Daoy (cell line): ENCODE measurements at regions not wholly inside any gene's neighbourhood (a gene's known extent, or its start where the extent isn't known, plus 50 kb on each side); places are given as distances from the start of the nearest gene placed in this dataset.

ENCODE experiments used
- DNase-seq: peaks from one replicate; pipeline ENCODE4 v3.0.0-alpha.2; 2015; ENCODE audit warnings: low read depth

DNA sequence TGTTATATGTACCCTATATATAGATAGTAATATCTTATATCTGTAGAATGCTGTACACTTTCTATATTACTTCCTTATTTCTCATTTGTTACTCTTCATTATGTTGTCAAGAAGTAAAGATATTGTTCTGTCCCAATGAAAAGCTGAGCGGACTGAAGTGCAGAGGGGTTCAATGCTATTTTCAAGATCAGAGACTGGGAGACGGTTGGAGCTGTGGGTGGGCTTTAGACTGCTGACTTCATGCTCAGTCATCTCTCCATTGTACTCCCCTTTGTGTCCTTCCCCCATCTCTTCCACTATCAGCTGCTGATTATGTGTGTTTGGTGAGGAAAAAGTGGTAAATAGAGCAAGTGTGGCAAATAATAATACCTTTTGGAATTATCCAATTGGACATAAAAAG is 532.3 kb upstream of the ZNF608 start:
- no peak for DNase-seq

DNA sequence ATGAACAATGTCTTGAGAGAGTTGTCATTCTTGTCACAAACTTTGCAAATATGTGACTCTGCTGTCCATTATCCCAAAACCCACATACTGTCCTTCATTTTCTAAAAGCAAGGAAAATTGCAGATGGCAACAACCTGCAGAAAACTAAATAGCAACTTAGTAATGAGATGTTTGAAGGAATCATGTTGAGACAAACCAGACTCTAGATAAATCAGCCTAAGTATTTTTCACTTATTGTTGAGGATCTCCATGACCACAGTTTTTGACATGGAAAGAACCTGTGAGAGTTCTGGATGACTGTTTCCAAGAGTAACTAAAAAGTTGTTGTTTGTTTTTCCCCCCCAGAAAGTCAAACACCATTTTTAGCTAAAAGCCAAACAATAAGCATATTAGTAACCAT is 535.2 kb upstream of the ZNF608 start:
- DNase-seq, result no peak

DNA sequence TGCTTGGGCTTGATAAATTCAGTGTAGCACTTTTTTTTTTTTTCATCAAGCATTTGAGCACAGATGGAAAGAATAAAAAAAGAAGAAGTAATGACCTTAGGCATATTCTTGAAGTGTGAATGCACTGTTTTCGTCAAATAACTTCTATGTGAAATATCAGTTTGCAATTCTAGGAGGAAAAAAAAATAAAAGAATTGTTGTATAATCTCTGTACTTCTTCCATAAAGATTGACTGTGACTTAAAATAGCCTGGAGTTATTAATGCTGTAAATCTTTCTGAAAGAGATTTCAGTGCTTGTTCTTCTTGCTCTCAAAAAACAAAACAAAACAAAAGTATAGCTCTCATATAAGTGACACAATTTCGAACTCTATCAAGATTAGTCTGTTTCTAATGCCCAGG is 536.9 kb upstream of the ZNF608 start:
- DNase-seq, result no peak

DNA sequence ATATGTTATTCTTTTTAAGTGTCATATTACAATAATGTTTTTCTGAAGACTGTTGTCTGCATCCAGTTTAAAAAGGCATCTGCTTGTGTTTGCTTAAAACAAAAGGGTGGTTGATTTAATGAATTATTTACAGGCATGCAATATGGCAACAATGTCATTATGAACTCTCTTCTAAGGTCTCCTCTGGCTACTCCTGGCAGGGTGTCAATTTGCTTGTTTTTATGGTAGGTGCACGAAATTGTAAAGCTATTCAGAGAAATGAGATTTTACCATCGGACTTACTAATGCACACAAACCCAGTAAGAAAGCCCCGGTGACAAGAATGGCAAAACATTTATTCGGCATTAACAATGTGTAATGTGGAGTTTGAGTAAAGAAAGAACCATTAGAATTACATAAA is 539.8 kb upstream of the ZNF608 start:
- DNase-seq, result no peak

DNA sequence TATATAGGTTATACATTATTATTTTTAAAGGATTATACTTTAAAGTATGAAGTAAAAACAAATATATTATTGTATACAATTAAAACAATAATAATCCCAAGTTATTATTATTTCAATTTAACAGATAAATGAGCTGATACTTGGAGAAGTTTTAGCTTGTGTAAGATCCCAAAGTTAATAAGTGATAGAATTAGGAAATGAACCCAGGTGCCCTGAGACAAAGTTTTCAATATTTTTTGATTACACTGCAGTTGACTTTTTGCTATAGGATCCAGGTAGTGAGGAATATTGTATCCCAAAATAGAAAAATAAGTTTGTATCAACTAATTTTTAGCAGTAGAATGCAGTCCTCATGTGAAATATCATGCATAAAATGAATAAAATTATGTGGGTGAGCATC is 543.2 kb upstream of the ZNF608 start:
- no peak for DNase-seq

DNA sequence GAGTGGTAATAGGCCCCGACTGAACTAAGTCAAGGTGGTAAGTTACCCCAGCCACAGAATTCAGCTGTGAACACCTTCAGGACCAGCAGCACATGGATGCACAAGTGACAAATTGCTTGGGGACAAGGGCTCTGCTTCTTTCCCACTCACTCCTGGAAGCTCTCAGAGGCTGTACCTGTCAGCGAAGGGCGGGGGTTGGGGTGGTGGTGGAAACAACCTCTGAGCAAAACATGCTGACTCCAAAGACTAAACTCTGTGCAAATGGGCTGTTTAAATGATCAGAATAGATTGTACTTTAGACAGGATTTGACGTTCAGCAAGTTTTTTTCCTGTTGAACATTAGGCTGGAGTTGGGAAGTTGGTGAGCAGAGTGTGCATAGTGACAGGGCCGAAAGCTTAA is 544.5 kb upstream of the ZNF608 start:
- no peak for DNase-seq

DNA sequence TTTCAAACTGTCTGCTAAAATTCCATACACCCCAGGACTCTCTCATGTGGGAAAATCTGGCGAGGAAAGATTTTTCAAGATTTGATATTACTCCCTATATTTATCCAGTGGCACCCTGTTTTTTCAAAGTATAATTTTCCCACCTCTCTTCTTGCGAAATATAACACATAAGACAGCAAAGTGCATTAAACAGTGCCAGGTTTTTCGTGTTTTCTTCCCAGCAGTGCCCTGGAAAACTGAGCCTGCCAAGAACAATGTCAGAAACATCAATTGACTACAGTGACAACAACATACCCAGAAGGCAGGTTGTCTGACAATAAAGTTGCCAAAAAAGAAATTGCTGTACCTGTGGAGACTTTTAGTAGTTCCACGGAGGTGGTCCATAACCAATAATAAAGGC is 545.0 kb upstream of the ZNF608 start:
- no peak for DNase-seq

DNA sequence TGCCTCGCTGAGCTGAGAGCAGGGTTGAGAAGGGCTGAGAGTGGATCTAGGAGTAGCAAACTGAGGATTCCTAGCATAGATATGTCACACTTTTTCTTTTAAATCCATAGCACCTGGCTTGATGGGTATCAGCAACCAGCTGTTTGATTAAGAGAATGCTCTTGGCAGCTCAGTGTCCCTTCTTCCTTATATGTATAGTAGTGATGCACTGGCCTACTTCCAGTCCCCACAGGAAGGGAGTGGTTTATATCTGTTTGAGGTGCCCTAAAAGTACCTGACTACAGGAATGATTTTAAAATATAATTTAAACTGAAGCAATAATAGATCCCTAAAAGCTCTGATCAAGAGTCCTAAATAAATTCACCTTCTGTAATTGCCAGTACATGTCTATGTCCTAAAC is 546.8 kb upstream of the ZNF608 start:
- DNase-seq, result no peak

DNA sequence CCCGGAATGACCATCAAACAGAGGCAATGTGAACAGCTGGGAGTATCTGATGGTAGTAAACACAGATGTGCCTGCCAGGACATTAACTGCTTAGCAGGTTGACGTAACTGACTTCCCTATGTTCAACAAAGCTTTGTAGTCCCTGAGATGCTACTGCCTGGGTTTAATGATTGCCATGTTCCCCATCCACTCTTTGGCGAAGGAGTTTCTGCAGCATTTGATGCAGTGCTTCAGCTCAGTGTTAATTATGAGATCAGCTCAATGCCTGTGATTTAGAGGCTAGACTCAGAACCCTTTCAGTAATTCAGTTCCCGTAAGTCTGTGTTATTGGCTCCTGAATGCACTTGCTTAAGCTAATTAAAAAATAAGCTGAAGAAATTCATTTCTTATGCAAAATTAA is 547.3 kb upstream of the ZNF608 start:
- DNase-seq, result no peak

DNA sequence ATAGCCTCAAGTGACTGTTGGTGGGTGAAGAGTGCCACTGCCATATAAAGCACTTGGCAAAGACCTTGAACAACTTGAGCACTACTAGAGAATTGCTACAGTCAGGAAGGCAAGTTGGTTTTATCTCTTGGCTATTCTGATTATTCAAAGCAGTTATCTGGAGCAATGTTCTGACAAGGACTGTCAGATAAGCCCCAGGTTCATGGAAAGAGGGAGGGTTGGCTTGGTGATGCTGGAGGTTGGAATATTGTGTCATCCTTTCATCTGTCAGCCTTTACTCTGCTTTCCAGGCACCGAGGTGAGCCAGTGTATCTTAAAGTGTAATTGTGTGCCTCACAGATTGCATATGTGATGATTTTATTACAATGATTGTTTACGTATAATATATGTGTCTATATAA is 548.4 kb upstream of the ZNF608 start:
- no peak for DNase-seq

DNA sequence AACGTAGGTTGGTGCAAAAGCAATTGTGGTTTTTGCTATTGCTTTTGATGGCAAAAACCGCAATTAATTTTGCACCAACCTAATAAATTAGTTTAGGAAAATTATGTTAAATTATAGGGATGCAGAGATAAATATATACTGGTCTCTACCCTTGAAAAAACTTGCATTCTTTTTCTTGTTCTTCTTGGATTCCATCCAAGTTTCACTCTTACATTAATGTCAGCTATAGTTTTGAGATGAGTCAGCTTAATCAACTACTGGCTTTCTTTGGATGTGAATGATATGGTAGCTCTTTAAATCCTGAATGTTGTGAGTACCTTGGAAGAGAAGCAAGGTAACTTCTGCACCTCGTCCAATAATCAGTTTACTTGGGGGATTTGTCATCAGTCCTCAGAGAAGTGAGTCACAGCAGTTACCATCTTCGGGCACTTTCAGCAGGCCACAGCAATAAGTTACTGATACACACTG is 549.0 kb upstream of the ZNF608 start:
- DNase-seq, result no peak

DNA sequence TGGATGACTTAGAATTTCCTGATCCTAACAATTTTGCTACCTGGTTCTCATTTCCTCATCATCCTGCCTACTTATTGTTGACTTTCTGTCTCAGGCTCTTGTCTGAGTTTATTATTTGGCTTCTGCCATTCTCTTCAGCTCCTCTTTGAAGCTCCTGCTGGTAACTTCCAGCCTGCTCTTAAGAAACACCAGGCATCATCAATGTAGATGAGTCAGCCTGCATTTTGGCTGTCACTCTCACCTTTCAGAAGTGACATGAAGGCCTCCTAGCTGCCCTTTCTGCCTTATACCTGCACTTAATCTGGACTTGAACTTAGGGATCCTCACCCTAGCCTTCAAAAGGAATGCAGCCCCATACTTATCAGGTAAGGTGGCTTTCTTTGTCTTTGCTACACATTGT is 551.8 kb upstream of the ZNF608 start:
- DNase-seq, result no peak

DNA sequence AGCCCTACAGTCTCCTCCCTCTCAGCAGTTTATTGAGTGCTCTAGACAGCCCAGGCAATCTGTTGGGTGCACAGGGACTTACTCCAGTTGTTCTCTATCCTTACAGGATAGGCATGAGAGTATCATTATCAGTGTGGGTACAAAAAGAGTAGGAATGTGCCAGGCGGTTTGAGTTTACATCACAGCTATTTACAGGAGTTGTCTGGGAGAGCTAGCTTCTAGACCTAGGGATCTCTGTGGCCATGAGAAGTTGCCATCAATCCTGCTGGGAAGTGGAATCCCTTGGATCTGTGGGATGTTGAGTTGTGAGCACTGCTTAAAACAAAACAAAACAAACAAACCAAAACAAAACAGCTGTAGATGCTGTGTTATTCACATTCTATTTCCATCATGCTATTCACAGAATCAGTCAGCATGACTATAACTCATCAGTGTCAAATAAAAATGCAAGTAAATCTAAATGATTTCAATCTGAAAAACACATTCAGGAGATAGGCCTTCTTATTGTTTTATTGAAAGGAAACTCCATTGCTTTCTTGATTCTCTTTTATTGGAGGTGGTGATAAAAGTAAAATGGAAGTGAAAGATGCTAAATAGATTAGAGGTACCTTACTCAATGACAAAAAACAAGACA is 552.4 kb upstream of the ZNF608 start:
- DNase-seq, result no peak

DNA sequence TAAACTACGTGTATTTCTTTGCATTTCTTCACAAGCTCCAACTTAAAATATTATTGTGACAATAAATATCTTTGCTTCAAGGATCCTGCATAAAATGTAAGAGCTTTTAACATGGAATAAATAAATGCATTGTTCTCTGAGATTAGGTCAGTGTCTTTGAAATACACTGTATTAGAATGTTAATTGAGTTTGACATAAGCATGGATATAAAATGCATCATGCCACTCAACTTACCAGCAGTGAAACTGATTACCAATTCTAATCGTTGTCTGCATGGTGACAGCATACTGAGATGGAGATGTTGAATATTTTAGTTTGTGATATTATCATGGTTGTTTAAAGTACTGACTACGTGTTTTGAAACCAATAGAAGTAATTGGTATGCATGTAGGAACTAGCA is 555.3 kb upstream of the ZNF608 start:
- DNase-seq, result no peak

DNA sequence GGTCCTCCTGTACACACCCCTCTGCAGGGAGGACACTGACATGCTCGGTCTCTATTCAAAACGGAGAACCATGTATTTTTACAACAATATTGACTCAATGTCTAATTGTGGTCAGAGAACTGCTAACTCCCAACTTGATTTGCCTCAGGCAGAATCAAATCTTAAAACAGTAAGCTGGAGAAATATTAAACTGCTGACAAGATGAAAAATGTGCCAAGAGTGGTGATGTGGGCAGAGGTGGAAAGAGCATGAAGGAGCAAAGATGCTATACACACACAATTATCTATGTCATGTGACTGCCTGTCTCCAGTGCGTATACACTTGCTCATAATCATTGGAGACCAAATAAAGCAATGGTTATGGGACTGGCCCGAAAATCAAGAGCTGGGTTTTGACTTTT is 556.1 kb upstream of the ZNF608 start:
- no peak for DNase-seq

DNA sequence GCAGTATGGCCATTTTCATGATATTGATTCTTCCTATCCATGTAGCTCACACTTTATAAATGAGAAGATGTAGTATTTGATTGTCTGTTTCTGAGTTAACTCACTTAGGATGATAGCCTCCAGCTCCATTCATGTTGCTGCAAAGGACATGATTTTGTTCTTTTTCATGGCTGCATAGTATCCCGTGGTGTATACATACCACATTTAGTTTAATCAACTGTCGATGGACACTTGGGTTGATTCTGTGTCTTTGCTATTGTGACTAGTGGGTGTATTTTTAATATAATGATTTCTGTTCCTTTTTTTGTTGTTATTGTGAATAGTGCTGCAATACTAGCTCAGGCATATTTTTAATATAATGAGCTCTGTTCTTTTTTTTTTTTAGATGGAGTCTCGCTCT is 560.3 kb upstream of the ZNF608 start:
- no peak for DNase-seq

DNA sequence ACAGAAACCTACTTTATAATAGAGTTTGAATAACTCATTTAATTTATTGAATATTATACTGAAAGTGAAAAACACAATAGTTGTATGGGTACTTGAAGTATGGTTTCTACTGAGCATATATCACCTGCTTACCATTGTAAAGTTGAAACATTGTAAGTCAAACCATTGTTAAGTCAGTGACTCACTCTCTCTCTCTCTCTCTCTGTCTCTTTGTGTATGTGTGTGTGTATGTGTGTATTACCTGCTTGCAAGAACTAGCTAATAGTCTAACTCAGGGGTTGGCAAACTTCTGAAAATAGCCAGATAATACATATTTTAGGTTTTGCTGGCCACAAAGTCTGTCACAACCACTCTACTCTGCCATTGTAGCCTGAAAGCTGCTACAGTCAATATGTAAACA is 564.3 kb upstream of the ZNF608 start:
- DNase-seq, result no peak

DNA sequence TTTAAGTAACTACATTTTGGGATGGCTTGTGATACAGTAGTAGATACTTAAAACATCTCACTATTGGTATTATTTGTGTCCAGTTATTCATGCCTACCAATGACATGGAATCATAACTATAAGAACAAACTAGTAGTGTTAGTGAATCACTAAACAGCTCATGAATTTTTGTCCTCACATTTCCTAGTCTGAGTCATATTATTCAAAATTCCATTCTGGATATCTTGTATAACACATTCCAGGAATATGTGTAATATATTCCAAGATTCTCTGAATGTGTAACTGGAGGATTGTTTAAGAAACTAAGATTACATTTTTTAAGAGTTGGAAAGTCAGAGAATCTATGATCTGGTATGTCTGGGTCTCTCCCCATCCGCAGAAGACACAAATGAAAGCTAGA is 565.3 kb upstream of the ZNF608 start:
- DNase-seq, result peak; percentile 22

DNA sequence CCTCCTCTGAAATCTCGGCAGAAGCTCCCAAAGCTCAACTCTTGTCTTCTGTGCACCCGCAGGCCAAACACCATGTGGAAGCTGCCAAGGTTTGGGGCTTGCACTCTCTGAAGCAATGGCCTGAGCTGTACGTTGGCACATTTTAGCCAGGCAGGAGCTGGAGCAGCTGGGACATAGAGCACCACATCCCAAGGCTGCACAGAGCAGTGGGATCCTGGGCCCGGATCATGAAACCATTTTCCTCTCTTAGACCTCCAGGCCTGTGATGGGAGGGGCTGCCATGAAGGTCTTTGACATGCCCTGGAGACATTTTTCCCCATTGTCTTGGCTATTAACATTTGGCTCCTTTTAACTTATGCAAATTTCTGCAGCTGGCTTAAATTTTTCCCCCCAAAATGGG is 567.1 kb upstream of the ZNF608 start:
- no peak for DNase-seq

DNA sequence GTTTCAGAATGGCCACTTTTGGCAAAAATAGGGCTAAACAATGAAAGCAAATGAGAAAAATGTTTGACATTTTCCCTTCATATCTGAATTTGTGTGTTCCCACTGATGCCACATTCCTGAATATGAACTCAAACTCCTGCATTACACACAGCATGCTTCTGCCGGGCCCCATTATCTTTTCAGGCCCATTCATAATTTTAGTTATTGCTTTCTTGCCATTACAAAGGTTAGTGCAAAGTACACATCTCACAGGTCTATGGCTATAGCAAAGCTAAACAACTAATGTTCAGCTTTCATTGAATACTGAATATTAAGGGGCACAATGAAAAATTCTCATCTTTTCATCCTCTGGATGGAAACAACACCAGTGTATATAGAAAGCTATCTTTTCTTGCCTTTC is 568.9 kb upstream of the ZNF608 start:
- DNase-seq, result no peak

DNA sequence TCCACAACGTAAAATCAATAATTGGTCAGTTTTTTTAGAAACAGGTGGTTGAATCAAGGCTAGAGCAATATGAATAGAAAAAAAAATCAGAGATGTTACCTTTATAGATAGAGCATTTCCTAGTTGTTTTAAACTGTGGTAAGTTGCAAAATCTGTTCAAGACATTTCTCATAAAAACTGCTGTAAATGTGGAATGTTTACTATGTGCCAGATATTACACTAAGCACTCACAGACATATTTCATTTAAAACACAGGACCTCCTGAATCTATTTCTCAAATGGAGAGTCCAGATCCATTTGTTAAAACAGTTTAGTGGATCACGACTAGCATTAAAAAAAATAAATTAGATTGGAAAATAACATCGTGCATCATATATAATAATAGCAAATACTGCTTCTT is 570.0 kb upstream of the ZNF608 start:
- DNase-seq, result no peak

DNA sequence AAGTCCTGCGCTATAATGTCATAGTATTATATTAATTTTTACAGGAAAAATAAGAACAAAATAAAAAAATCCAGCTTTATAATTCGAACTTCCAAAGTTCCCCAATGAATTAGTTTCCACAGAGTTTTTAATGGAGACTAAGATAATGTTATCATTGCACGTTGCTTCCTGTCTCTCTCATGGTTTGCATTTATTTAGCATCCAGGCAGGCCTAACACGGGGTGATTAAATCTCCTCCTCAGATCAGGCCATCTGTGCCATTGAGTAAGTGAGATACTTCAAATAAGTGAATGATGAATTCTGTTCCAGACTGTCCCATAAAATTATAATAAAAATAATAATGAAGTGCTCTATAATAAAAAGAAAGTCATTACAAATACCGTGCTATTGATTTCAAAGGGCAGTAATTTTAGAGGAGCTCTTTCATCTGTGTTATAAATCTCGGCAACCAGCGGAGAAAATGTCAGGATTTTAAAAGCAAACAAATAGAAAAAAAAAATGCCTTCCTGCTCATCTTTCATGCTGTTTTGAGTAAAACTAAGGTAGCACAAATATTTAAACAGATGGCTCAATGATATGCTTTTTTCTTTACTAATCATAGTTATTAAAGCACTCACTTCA is 570.6 kb upstream of the ZNF608 start:
- DNase-seq, result no peak

DNA sequence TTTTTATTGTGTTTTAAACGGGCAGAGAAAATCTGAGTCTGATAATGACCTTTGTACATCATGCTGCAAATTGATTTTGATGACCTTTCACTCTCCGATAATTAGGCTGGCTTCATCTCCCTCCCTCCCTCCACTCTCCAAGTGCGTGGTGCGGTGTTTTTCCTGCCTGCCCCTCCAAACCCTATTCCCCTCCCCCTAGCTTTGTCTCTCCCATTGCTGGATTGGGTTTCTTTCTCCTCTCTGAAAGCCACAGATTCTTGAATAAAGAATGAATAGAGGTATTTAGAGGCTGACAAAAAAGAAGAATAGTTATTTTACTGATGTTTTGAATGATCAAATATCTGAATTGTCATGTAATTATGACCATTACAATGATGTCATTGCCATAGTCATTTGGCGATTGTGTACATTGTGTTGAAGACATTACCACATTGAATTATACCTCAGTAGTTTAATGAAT is 571.1 kb upstream of the ZNF608 start:
- DNase-seq, result no peak

DNA sequence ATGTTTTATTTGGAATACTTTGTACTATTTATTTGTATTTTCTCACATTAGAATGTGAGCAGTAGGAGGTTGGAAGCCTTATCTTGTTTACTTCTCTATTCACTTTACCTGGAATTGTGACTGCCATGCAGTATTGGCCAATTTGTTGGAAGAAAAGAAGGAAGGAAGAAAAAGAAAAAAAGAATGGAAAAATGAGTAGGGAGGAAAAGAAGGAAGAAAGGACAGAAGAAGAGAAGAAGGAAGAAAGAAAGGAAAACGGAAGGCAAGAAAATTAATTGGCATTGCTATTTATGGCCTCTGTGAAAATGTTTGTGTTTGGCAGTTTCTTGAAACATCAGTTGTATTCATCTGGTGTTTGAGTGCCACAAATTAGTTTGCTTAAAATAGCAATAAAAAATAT is 575.2 kb upstream of the ZNF608 start:
- no peak for DNase-seq
